ENCODE measurements at regions not wholly inside any gene's neighbourhood (a gene's known extent, or its start where the extent isn't known, plus 50 kb on each side); places are given as distances from the start of the nearest gene placed in this dataset.

- DNase-seq: no peak
These were observed 190.6 kb upstream of the TCF21 start for GRCh38 chr6:133698272-133698671.

GRCh38 chr6:133699741-133700385 lies 189.1 kb upstream of the TCF21 start:
- no peak for DNase-seq

- DNase-seq: no peak
These were observed 187.1 kb upstream of the TCF21 start for GRCh38 chr6:133701633-133702331.

GRCh38 chr6:133704371-133704770 lies 184.5 kb upstream of the TCF21 start:
- no peak for DNase-seq

- DNase-seq: no peak
These were observed 183.8 kb upstream of the TCF21 start for GRCh38 chr6:133705066-133705465.

- no peak for DNase-seq
These were observed 183.2 kb upstream of the TCF21 start for GRCh38 chr6:133705731-133706130.

- no peak for DNase-seq
These were observed 181.5 kb upstream of the TCF21 start for GRCh38 chr6:133707456-133707855.

- DNase-seq: no peak
These were observed 178.1 kb upstream of the TCF21 start for GRCh38 chr6:133710826-133711225.

GRCh38 chr6:133715270-133715669 lies 173.6 kb upstream of the TCF21 start:
- DNase-seq: no peak

- peak in 1 of 2 experiments; percentile 10 for DNase-seq
These were observed 164.2 kb upstream of the TCF21 start for GRCh38 chr6:133724726-133725125.

GRCh38 chr6:133726188-133726587 lies 162.7 kb upstream of the TCF21 start:
- DNase-seq: no peak

GRCh38 chr6:133730881-133731280 lies 158.0 kb upstream of the TCF21 start:
- DNase-seq: no peak

- DNase-seq: no peak
These were observed 148.7 kb upstream of the TCF21 start for GRCh38 chr6:133740218-133740617.

GRCh38 chr6:133740816-133741215 lies 148.1 kb upstream of the TCF21 start:
- no peak for DNase-seq

- no peak for DNase-seq
These were observed 147.5 kb upstream of the TCF21 start for GRCh38 chr6:133741375-133741861.

GRCh38 chr6:133743621-133744020 lies 145.3 kb upstream of the TCF21 start:
- no peak for DNase-seq

GRCh38 chr6:133746417-133746770 lies 142.5 kb upstream of the TCF21 start:
- DNase-seq: no peak

- no peak for DNase-seq
These were observed 140.3 kb upstream of the TCF21 start for GRCh38 chr6:133748628-133749027.

GRCh38 chr6:133749427-133749826 lies 139.5 kb upstream of the TCF21 start:
- no peak for DNase-seq

- no peak for DNase-seq
These were observed 136.8 kb upstream of the TCF21 start for GRCh38 chr6:133752129-133752528.

GRCh38 chr6:133753756-133754155 lies 135.2 kb upstream of the TCF21 start:
- no peak for DNase-seq

GRCh38 chr6:133754298-133754697 lies 134.6 kb upstream of the TCF21 start:
- no peak for DNase-seq

- DNase-seq: no peak
These were observed 132.7 kb upstream of the TCF21 start for GRCh38 chr6:133756078-133756695.

- DNase-seq: no peak
These were observed 131.6 kb upstream of the TCF21 start for GRCh38 chr6:133757335-133757734.
